ENCODE measurements at regions not wholly inside any gene's neighbourhood (a gene's known extent, or its start where the extent isn't known, plus 50 kb on each side); places are given as distances from the start of the nearest gene placed in this dataset.
A peak's percentile ranks its signal among the peaks of the same experiment; 100 is the strongest.

GRCh38 chr5:158033076-158033475 is 174.1 kb upstream of the CLINT1 start:
- no peak for DNase-seq (ENCODE audit: low read depth)
- H3K4me3 ChIP-seq (ENCODE audit: low read depth, low read length) = no peak overlapping the region
- TF ChIP-seq CTCF (IDR thresholded peaks at IDR 0.05; ENCODE audit: insufficient read depth, low read depth, low read length) = no peak

- no peak for TF ChIP-seq CTCF (IDR thresholded peaks at IDR 0.05; ENCODE audit: insufficient read depth, low read depth, low read length)
- no peak for DNase-seq (ENCODE audit: low read depth)
- no peak overlapping the region for H3K4me3 ChIP-seq (ENCODE audit: low read depth, low read length)
Observed at GRCh38 chr5:158032246-158032645, 173.3 kb upstream of the CLINT1 start.

GRCh38 chr5:158027806-158028775 is 169.1 kb upstream of the CLINT1 start:
- DNase-seq (ENCODE audit: low read depth) = no peak
- H3K4me3 ChIP-seq (ENCODE audit: low read depth, low read length) = no peak overlapping the region
- TF ChIP-seq CTCF (IDR thresholded peaks at IDR 0.05; ENCODE audit: insufficient read depth, low read depth, low read length) = no peak

- DNase-seq (ENCODE audit: low read depth) = peak; percentile 13
- H3K4me3 ChIP-seq (ENCODE audit: low read depth, low read length) = no peak overlapping the region
- TF ChIP-seq CTCF (IDR thresholded peaks at IDR 0.05; ENCODE audit: insufficient read depth, low read depth, low read length) = no peak
Observed at GRCh38 chr5:158026304-158027031, 167.5 kb upstream of the CLINT1 start.

GRCh38 chr5:158023266-158023665 is 164.3 kb upstream of the CLINT1 start:
- no peak overlapping the region for H3K4me3 ChIP-seq (ENCODE audit: low read depth, low read length)
- no peak for DNase-seq (ENCODE audit: low read depth)
- TF ChIP-seq CTCF (IDR thresholded peaks at IDR 0.05; ENCODE audit: insufficient read depth, low read depth, low read length) = no peak

- TF ChIP-seq CTCF (IDR thresholded peaks at IDR 0.05; ENCODE audit: insufficient read depth, low read depth, low read length) = no peak
- DNase-seq (ENCODE audit: low read depth) = no peak
- H3K4me3 ChIP-seq (ENCODE audit: low read depth, low read length) = no peak overlapping the region
Observed at GRCh38 chr5:158022837-158023236, 163.9 kb upstream of the CLINT1 start.
